Fibroblast of skin of back (primary cell): ENCODE measurements at regions not wholly inside any gene's neighbourhood (a gene's known extent, or its start where the extent isn't known, plus 50 kb on each side); places are given as distances from the start of the nearest gene placed in this dataset.
A peak's percentile ranks its signal among the peaks of the same experiment; 100 is the strongest.
"Not testable (repeated sequence)": the region's sequence is repeated elsewhere in the genome, so short reads cannot be mapped to it uniquely, and the experiment has no call there.

Experiments
- DNase-seq: peaks from one replicate; pipeline ENCODE4 v3.0.0-alpha.2; 2013

DNA sequence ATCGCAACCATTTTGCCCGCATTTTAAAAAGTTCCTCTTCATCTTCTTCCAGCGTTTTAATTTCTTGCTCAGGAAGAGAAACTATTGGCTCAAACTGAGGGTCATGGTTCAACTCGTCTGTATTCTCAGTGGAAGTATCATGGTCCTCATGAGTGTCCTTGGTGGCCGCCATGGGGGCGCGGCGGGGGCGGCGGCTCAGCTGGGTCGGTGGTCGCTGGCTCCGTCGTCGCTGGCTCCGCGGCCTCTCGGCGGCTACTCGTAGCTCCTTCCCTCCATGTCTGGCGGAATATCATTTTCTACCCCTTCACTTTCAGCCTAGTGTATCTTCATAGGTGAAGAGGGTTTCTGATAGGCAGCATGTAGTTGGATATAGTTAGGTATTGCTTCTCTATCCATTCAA is 492.0 kb upstream of the MAGEB18 start:
- DNase-seq, result no peak

- DNase-seq, result no peak
These were observed 489.4 kb upstream of the MAGEB18 start for GRCh38 chrX:25648790-25649189.

- DNase-seq, result no peak
These were observed 487.8 kb upstream of the MAGEB18 start for GRCh38 chrX:25650216-25650820.

DNA sequence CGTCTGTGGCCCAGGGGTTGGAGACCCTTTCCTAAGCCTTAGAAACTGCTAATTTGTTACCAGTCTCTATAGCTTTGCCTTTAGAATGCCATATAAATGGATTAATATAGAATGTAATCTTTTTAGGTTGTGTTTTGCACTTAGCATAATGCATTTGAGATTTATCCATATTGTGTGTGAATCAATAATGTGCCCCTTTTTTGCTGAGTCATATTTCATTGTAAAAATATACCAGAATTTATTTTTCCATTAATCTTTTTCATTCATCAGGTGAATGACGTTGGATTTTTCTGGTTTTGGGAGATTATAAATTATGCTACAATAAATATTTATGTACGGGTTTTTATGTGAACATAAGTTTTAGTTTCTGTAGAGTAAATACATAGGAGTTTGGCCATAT is 478.8 kb upstream of the MAGEB18 start:
- DNase-seq, result no peak

- no peak for DNase-seq
These were observed 474.4 kb upstream of the MAGEB18 start for GRCh38 chrX:25663701-25664100.

DNA sequence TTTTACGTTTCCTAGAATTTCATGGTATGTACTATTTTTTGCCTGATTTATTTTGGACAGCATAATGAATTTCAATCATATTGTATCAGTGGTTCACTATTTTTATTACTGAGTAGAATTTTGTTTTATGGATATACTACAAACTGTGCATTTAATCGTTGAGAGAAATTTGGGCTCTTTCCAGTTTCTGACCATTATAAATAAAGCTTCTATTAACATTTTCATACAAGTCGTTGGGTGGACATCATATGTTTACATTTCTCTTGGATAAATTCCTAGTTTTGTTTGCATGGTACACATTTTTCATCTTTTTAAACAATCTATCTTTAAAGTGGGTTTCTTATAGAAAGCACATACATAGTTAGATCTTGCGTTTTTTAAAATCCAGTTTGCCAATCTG is 472.7 kb upstream of the MAGEB18 start:
- no peak for DNase-seq

- no peak for DNase-seq
These were observed 470.5 kb upstream of the MAGEB18 start for GRCh38 chrX:25667681-25668080.

DNA sequence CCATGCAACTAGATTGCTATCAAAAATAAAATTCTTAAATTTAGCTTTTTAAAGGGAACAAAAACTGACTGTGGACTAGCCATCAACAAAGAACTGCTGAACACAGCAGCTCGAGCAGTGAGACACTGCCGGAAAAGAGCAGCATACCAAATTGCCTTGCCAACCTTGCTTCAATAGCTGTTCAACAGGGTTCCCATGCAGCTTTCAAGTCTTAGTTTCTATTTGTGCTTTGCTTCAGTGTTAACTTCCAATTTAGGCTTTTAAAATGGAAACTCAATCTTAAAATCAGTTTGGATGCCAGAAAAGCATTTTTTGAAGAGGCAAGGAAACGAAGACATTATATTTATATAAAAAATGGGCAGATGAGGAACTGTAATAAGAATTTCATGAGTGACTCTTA is 463.4 kb upstream of the MAGEB18 start:
- no peak for DNase-seq

DNA sequence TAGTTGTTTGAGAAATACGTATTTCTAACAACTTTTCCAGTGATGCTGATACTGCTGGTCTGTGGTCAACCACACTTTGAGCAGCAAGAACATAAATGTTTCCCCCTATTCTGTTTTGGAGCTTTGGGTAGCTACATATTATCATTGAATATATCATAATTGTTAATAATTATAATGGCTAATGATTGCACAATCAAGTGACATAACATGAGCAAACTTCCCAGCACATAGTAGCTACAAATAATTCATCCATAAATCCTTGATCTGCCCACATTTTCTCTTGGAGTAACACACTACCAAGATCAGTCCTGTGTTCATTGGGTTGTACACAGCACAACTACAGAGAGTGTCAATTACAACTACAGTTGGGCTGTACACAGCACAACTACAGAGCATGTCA is 436.3 kb upstream of the MAGEB18 start:
- DNase-seq, result no peak

DNA sequence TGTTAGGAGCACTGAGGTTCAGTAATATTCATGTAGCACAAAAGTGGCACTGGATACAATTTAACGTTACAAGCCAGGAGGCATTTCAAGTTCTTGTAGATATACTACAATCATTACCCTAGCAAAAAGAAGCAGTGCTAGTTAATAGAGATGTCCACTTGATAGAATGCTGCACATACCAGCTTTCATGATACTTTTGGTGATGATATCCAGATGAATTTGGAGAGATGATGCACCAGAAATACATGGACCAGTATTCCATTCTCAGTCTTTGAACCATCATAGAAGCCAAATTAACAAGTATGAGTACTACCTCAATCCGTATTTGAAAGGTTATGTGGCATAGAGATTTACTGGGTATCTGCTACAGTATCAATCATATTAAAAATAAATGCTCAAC is 421.0 kb upstream of the MAGEB18 start:
- DNase-seq, result no peak

DNA sequence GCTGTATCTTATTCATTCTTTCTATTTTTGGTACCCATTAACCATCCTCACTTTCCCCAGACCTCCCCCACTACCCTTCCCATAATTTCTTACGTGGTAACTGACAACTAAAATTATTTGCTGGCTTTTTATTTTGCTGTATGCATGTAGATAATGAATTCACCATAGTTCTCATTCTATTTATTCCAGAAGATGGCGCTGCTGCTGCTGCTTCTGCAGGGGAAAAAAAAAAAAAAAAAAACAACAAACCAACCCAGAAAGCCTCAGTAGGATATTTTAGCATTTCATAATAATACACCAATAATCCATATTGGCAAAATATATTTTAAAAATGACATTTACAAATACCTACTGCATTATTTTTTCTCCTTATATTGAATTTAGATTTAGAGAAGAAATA is 416.6 kb upstream of the MAGEB18 start:
- DNase-seq, result peak; percentile 10

DNA sequence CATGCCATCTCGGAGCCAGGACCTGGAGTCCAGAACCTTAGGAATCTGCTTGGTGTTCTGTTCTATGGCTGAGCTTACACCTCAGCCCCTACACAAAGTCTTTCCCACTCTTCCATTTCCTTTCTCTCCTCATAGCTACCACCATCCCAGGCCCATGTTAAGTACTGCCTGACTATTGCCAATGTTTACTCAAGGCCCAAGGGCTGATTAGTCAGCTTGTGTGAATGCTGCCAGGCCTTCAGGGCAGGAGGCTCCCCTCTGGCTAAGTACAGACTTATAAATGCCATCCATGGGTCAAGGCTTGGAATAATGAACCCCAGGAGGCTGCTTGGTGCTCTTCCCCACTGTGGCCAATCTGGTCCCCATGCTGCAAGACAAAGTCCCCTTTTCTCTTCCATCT is 411.6 kb upstream of the MAGEB18 start:
- peak; percentile 29 for DNase-seq

DNA sequence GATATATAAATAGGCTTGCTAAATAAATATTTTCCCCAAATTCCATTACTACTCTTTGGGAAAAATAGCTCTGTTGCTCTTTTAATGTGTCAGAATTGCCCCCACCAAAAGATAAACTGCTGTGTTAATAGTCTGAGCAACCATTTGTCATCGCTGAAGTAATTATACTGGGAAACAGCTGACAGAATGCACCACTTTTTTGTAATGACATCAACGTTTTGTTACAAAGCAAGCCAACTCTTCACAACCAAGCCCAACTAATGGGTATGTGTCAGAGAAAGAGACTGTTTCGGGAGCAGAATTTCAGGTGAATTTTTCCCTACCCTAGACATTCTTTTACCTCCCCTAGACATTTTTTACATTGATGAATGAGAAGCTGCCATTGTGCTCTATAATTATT is 405.0 kb upstream of the MAGEB18 start:
- no peak for DNase-seq

GRCh38 chrX:25737540-25737939 is 400.6 kb upstream of the MAGEB18 start:
- DNase-seq, result no peak

DNA sequence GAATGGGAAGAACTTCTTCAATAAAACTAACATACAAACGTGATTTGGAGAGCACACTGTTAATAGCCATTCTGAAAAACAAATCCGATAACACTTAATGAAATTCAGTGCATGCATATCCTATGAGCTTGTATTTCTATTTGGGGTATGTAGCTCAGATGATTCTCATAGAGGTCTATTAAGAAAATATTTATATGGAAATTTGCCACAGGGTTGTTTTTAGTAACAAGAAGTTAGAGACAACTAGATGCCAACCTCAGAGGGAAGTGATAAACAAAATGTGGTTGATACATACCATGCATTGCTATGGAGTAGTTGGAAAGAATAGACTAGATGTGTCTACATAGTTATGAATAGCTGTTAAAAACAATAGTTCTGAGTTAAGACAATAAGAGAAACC is 395.8 kb upstream of the MAGEB18 start:
- DNase-seq, result no peak

- DNase-seq, result no peak
These were observed 383.7 kb upstream of the MAGEB18 start for GRCh38 chrX:25754399-25754798.

GRCh38 chrX:25755194-25755593 is 382.9 kb upstream of the MAGEB18 start:
- DNase-seq, result no peak

DNA sequence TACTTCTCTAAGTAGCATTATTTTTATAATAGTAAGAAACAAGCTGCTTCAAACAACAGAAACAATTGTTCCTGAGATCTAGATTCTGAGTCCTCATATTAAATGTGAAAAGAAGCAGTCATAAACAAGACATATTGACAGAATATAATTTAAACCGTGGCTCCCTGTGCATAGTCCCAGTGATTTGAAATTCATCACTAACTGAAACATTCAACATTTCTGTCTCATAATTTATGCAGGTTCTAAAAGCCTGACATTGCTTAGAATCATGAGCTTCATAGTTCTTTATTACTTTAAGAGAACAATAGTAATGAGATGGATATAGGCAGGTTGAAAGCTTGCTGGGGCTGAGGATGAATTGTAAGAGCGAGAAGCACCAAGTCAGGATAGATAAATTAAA is 375.5 kb upstream of the MAGEB18 start:
- no peak for DNase-seq

DNA sequence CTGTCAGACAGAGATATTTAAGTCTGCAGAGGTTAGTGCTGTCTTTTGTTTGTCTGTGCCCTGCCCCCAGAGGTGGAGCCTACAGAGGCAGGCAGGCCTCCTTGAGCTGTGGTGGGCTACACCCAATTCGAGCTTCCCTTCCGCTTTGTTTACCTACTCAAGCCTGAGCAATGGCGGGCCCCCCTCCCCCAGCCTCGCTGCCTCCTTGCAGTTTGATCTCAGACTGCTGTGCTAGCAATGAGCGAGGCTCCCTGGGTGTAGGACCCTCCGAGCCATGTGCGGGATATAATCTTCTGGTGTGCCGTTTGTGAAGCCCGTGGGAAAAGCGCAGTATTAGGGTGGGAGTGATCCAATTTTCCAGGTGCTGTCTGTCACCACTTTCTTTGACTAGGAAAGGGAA is 366.3 kb upstream of the MAGEB18 start:
- DNase-seq, result not testable (repeated sequence)

DNA sequence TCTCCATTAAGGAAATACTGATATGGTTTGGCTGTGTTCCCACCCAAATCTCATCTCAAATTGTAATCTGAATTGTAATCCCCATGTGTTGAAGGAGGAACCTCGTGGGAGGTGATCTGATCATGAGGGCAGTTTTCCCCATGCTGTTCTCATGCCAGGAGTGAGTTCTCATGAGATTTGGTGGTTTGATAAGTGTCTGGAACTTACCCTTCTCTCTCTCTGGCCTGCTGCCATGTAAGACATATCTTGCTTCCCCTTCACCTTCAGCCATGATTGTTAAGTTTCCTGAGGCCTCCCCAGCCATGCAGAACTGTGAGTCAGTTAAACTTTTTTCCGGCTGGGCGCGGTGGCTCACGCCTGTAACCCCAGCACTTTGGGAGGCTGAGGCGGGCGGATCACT is 340.3 kb upstream of the MAGEB18 start:
- DNase-seq, result not testable (repeated sequence)

GRCh38 chrX:25805744-25806143 is 332.4 kb upstream of the MAGEB18 start:
- DNase-seq, result no peak

DNA sequence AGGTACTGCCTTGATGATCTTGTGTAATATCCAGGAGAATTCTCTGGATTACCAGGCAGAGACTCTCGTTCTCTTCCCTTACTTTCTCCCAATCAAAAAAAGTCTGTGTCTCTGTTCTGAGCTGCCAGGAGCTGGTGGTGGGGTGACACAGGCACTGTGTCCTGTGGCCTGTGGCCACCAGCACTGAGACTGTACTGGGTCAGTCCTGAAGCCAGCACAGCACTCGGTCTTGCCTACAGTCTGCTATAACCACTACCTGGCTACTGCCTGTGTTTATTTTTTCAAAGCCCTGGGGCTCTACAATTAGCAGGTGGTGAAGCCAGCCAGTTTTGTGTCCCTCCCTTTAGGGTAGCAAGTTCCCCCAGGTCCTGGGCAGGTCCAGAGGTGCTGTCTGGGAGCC is 331.1 kb upstream of the MAGEB18 start:
- no peak for DNase-seq

DNA sequence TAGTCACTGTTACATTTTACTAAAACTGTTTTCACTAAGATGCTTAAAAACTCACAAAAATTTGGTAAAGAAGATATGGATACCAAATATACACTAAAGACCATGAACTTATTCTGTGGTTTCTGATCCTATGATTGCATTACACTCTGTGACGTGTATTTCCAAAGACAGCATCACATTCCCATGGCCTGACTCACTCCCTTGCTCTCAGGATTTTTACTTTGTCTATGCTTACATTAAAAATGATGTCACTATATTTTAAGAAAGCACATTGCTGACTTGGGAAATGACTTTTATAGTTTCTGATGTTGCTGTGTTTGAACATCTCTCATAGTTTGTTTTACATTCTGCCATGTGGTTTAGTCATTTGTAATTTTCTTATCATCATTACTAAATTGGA is 327.9 kb upstream of the MAGEB18 start:
- peak; percentile 63 for DNase-seq

GRCh38 chrX:25819879-25820278 is 318.3 kb upstream of the MAGEB18 start:
- DNase-seq, result no peak

DNA sequence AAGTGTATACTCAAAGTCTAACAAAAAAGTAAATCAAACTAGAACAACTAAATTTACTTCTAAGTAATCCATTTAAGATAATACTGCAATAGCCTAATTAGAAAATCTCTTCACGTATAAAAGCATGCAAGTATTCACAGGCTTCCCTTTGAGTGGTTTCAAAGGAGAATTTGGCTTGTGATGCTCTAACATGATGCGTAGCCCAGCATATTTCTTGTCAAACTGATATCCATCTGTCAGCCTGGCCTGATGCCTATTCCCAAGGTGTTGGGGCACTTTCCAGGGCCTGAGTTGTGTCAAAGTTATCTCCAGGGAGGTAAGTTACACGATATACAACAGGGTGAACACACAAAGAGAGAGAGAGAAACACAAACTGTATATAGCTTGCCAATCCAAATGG is 287.0 kb upstream of the MAGEB18 start:
- no peak for DNase-seq
